ENCODE measurements at regions not wholly inside any gene's neighbourhood (a gene's known extent, or its start where the extent isn't known, plus 50 kb on each side); places are given as distances from the start of the nearest gene placed in this dataset.
"Not testable (repeated sequence)": the region's sequence is repeated elsewhere in the genome, so short reads cannot be mapped to it uniquely, and the experiment has no call there.

GRCh38 chr21:43284700-43285099, 115.9 kb downstream of the CRYAA start:
- DNase-seq (ENCODE audit: low read depth in 1 of 2, low spot score in 1 of 2) = no peak
- Histone ChIP-seq H3K27me3 (ENCODE audit: insufficient read depth, poor library complexity, severe bottlenecking) (no peaks in the 10 kb centered on the region), H3K27ac (replicated peaks) (no peak overlapping the region), H3K4me3 (replicated peaks; ENCODE audit: insufficient read depth, low read length) (no peak overlapping the region)
- no peak for TF ChIP-seq GABPA (IDR thresholded peaks at IDR 0.05; ENCODE audit: low read depth)
- TF ChIP-seq, protein P1, sequence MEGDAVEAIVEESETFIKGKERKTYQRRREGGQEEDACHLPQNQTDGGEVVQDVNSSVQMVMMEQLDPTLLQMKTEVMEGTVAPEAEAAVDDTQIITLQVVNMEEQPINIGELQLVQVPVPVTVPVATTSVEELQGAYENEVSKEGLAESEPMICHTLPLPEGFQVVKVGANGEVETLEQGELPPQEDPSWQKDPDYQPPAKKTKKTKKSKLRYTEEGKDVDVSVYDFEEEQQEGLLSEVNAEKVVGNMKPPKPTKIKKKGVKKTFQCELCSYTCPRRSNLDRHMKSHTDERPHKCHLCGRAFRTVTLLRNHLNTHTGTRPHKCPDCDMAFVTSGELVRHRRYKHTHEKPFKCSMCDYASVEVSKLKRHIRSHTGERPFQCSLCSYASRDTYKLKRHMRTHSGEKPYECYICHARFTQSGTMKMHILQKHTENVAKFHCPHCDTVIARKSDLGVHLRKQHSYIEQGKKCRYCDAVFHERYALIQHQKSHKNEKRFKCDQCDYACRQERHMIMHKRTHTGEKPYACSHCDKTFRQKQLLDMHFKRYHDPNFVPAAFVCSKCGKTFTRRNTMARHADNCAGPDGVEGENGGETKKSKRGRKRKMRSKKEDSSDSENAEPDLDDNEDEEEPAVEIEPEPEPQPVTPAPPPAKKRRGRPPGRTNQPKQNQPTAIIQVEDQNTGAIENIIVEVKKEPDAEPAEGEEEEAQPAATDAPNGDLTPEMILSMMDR (IDR thresholded peaks at IDR 0.05; ENCODE audit: insufficient read depth, low read length) = no peak
- TF ChIP-seq, protein P2, sequence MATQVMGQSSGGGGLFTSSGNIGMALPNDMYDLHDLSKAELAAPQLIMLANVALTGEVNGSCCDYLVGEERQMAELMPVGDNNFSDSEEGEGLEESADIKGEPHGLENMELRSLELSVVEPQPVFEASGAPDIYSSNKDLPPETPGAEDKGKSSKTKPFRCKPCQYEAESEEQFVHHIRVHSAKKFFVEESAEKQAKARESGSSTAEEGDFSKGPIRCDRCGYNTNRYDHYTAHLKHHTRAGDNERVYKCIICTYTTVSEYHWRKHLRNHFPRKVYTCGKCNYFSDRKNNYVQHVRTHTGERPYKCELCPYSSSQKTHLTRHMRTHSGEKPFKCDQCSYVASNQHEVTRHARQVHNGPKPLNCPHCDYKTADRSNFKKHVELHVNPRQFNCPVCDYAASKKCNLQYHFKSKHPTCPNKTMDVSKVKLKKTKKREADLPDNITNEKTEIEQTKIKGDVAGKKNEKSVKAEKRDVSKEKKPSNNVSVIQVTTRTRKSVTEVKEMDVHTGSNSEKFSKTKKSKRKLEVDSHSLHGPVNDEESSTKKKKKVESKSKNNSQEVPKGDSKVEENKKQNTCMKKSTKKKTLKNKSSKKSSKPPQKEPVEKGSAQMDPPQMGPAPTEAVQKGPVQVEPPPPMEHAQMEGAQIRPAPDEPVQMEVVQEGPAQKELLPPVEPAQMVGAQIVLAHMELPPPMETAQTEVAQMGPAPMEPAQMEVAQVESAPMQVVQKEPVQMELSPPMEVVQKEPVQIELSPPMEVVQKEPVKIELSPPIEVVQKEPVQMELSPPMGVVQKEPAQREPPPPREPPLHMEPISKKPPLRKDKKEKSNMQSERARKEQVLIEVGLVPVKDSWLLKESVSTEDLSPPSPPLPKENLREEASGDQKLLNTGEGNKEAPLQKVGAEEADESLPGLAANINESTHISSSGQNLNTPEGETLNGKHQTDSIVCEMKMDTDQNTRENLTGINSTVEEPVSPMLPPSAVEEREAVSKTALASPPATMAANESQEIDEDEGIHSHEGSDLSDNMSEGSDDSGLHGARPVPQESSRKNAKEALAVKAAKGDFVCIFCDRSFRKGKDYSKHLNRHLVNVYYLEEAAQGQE (IDR thresholded peaks at IDR 0.05; ENCODE audit: insufficient replicate concordance, low read depth) = no peak
- TF ChIP-seq SPI1 (IDR thresholded peaks at IDR 0.05; ENCODE audit: borderline replicate concordance, low read depth) = no peak
- no peak for TF ChIP-seq POLR2AphosphoS5 (IDR thresholded peaks at IDR 0.05; ENCODE audit: low read depth)

- H3K4me3 ChIP-seq (replicated peaks; ENCODE audit: insufficient read depth, low read length) = no peak overlapping the region
- no peak for TF ChIP-seq SPI1 (IDR thresholded peaks at IDR 0.05; ENCODE audit: borderline replicate concordance, low read depth)
- TF ChIP-seq, protein P1 (IDR thresholded peaks at IDR 0.05; ENCODE audit: insufficient read depth, low read length) = no peak
- TF ChIP-seq, protein P2 (IDR thresholded peaks at IDR 0.05; ENCODE audit: insufficient replicate concordance, low read depth) = no peak
- TF ChIP-seq POLR2AphosphoS5 (IDR thresholded peaks at IDR 0.05; ENCODE audit: low read depth) = no peak
- no peak for TF ChIP-seq GABPA (IDR thresholded peaks at IDR 0.05; ENCODE audit: low read depth)
- no peak for DNase-seq (ENCODE audit: low read depth in 1 of 2, low spot score in 1 of 2)
- H3K27ac ChIP-seq (replicated peaks) = no peak overlapping the region
- H3K27me3 ChIP-seq (ENCODE audit: insufficient read depth, poor library complexity, severe bottlenecking) = no peaks in the 10 kb centered on the region
Observed at GRCh38 chr21:43284238-43284637, 115.4 kb downstream of the CRYAA start.

DNA sequence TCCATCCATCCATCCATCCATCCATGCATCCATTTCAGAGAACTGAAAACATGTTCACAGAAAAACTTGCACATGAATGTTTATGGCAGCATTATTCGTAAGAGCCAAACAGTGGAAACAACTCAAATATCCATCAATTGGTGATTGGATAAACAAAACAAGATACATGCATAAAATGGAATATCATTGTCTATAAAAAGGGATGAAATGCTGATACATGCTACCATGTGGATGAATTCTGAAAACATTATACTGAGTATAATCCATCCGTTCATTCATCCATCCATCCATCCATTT, 115.1 kb downstream of the CRYAA start:
- not testable (repeated sequence) for H3K4me3 ChIP-seq (replicated peaks; ENCODE audit: insufficient read depth, low read length); DNase-seq (ENCODE audit: low read depth in 1 of 2, low spot score in 1 of 2); H3K27ac ChIP-seq (replicated peaks); H3K27me3 ChIP-seq (ENCODE audit: insufficient read depth, poor library complexity, severe bottlenecking)

DNA sequence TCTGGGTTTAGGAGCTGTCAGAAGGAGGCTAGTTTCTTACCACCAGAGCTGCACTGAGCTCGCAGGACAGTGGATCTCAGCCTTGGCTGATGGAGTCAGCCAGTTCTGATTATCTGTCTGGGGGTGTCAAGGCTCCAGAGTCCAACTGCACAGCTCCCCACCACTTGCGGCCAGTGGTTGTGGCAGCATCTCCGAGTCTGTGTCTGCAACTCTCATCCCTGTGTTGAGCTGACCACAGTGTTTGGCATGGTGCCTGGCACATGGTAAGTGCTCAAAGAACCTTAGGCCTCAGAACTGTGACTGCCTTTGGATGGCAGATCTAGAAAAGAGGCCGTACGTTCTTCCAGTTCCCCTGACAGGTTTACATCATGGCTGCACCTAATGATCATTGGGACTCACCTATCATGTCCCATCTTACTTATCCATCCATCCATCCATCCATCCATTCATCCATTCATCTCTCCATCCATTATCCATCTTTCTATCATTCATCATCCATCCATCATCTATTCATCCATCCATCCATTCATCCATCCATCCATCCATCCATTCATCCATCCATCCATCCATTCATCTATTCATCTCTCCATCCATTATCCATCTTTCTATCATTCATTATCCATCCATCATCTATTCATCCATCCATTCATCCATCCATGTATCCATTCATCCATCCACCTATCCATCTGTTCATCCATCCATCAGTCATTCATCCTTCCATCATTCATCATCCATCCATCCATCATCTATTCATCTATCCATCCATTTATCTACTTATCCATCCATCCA, 114.5 kb downstream of the CRYAA start:
- Histone ChIP-seq H3K27me3 (ENCODE audit: insufficient read depth, poor library complexity, severe bottlenecking) (peaks cover 2% of the 10 kb centered on the region), H3K4me3 (replicated peaks; ENCODE audit: insufficient read depth, low read length) (no peak overlapping the region), H3K27ac (replicated peaks) (no peak overlapping the region)
- no peak for DNase-seq (ENCODE audit: low read depth in 1 of 2, low spot score in 1 of 2)
- no peak for TF ChIP-seq GABPA (IDR thresholded peaks at IDR 0.05; ENCODE audit: low read depth)
- TF ChIP-seq, protein P2 (IDR thresholded peaks at IDR 0.05; ENCODE audit: insufficient replicate concordance, low read depth) = no peak
- TF ChIP-seq SPI1 (IDR thresholded peaks at IDR 0.05; ENCODE audit: borderline replicate concordance, low read depth) = no peak
- TF ChIP-seq, protein P1 (IDR thresholded peaks at IDR 0.05; ENCODE audit: insufficient read depth, low read length) = no peak
- no peak for TF ChIP-seq POLR2AphosphoS5 (IDR thresholded peaks at IDR 0.05; ENCODE audit: low read depth)
